ENCODE measurements at regions not wholly inside any gene's neighbourhood (a gene's known extent, or its start where the extent isn't known, plus 50 kb on each side); places are given as distances from the start of the nearest gene placed in this dataset.
"Not testable (repeated sequence)": the region's sequence is repeated elsewhere in the genome, so short reads cannot be mapped to it uniquely, and the experiment has no call there.

DNA sequence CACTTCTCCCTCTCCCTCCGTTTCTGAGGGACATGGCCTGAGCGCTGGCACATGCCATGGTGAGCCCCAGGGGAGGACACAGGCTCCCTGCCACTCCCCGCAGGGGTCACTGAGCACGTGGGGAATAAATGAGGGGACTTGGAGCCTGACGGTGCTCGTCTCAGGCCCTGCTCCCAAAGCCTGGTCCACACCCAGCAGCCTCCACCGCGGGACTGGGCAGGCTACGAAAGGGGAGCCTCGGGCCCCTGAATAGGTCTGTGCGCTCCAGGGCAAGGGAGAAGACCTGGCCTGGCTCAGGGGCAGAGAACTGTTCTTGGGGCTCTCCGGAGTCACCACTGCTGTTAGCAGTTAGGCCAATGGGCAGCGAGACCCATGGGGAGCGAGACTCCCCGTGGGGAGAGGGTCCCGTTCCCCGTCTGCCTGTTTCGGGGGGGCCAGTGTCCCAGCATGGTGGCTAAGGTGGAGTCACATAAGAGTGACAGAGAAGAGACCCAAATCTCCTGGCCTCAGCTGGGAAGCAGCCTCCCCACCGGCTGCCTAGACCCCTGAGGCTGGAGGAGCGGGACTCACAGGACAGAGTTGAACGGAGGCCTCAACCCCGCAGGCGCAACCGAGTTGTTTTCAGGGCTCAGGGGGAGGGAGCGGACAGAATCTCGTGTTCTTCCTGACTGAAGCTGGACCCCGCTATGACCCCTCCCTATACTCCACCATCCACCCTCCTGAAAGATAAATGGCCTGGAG is 329.8 kb upstream of the SFSWAP start:
- no peak for DNase-seq

DNA sequence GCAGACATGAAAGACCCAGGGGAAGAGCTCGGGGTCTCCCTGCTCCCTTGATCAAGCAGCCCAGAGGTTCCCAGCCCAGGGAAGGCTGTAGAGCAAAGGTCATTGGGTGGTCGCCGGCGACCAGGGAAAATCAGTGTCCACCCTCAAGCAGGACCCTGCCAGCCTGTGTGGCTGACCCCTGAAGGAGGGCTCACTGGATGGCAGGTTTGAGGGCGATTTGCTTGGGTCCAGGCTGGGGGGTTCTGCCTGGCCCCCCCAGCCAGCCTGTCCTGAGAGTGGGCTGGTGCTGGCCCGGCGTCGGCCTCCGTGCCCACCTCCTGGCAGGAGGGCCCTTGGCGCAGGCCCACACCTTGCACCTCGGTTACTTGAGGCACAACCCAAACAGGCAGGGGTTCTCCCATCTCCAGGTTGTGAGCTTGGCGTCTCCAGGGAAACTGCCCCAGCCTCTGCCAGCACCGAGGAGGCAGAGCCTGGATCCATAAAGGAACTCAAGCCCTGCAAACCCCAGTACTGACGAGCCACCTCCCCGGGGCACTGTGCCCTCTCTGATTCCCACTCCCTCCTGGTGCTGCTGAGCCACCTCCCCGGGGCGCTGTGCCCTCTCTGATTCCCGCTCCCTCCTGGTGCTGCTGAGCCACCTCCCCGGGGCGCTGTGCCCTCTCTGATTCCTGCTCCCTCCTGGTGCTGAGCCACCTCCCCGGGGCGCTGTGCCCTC is 329.0 kb upstream of the SFSWAP start:
- DNase-seq = no peak

DNA sequence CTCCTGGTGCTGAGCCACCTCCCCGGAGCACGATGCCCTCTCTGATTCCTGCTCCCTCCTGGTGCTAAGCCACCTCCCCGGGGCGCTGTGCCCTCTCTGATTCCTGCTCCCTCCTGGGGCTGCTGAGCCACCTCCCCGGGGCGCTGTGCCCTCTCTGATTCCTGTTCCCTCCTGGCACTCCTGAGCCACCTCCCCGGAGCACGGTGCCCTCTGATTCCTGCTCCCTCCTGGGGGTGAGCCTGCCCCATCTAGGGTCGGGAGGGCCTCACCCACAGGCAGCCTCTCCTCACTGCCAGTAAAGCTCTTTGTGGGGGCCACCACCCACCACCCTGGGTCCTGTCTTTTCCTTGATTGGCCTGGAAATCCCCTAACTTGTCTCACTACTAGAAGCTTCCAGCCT is 327.6 kb upstream of the SFSWAP start:
- DNase-seq = no peak

DNA sequence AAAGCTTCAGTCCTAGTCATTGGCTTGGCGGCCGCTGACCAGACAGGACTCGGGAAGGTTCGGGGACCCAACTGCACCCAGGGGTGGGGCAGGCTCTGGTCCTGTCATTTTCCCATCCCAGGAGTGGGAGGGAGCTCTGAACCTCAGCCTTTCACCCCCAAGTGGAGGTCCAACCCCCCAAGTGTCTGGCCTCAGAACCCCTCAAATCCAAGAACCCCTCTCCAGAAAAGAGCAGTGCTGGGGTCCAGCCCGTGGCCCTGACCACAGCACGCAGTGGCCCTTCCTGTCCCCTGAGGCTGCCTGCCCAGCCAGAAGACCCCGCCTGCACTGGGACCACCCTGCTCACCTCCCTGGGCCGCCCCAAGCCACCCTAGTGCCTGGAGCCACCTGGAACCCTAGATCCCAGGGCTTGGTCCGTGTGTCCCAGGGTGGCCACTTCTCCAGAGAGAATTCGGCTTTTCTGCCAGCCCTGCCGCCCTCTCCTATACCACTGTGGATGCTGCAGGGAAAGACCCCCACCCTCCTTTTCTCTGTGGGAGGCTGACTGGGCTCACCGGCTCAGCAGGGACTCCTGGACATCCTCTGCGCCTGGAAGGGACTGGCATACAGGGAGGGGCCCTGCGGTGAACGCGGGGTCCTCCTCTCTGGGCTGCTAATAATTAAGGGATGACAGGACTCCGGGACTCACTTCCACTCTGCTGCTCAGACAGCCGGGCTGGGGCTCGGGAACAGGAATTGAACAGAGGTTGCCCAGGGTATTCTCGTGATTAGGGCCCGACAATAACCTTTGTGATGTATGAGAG is 326.9 kb upstream of the SFSWAP start:
- no peak for DNase-seq

DNA sequence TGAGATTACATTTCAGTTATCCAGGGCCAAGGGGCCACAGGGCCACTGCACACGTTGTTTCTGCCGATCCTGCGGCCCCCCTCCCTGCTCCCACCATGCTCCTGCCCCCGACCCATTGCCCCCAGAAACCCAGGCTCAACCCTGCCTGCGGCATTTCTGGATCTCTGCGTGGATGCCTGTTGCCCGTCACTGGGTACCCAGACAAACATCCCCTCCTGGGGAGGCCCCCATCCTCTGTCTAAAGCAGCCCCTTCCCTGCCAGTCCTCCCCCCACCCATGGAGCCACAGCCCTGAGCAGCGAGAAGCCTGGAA is 326.4 kb upstream of the SFSWAP start:
- no peak for DNase-seq

- DNase-seq = no peak
These were observed 325.4 kb upstream of the SFSWAP start for GRCh38 chr12:131385313-131386166.

DNA sequence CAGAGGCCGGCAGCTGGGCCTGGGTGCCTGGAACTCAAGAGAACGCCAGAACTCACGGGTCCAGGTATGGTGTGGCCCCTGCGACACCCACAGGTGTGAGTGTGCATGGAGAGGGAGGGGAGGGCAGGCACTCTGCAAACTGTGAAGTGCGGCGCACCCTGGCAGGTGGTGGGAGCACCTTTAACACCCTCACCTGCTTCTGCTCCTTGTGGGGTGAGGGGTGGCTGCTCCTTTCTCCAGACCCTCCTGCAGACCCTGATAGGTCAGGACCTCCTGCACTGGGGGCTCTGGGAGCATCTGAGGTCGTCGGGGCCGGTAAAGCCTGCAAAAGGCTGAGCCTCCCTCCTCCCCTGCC is 324.7 kb upstream of the SFSWAP start:
- no peak for DNase-seq

- DNase-seq = no peak
These were observed 324.1 kb upstream of the SFSWAP start for GRCh38 chr12:131386781-131387180.

- DNase-seq = no peak
These were observed 323.4 kb upstream of the SFSWAP start for GRCh38 chr12:131387281-131388163.

DNA sequence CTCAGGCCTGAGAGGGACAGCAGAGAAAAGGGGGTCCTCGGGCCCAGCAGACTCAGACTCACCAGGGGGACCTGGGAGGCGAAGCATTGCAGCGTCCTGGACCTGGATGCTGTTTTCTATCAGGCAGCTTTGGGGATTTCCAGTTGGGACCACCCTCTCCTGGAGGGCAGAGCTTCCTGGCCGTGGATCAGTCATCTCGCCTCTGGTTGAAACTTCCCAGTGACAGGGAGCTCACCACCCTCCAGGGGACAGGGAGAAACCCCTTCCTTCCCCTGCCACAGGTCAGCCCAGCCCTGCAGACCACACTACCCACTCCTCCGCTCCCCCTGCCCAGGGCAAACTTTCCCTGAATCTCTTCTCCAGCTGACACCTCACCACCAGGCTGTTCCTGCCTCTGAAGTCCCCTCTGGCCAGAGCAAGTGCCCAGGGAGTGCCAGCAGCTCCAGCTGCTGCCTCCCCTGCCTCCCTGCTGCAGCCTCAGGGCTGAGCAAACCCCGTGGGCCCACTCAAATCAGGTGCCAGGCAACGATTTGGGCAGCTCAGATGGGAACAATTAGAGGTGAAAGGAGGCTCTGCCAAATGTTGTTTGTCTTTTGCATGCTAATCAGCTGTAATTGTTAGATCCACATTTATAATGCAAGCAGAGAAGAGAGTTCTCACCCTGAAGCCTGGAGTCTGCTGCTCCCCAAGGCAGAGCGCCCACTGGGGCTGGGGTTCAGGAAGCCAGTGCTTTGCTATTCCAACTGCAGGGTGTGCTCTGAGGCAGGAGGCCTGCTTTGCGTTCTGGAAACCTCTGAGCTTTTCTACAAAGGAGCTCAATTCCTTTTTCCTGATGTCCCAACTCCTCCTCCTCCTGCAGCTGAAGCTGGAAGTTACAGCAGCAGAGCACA is 322.5 kb upstream of the SFSWAP start:
- DNase-seq = not testable (repeated sequence)

GRCh38 chr12:131389054-131390013 is 321.6 kb upstream of the SFSWAP start:
- DNase-seq = no peak

DNA sequence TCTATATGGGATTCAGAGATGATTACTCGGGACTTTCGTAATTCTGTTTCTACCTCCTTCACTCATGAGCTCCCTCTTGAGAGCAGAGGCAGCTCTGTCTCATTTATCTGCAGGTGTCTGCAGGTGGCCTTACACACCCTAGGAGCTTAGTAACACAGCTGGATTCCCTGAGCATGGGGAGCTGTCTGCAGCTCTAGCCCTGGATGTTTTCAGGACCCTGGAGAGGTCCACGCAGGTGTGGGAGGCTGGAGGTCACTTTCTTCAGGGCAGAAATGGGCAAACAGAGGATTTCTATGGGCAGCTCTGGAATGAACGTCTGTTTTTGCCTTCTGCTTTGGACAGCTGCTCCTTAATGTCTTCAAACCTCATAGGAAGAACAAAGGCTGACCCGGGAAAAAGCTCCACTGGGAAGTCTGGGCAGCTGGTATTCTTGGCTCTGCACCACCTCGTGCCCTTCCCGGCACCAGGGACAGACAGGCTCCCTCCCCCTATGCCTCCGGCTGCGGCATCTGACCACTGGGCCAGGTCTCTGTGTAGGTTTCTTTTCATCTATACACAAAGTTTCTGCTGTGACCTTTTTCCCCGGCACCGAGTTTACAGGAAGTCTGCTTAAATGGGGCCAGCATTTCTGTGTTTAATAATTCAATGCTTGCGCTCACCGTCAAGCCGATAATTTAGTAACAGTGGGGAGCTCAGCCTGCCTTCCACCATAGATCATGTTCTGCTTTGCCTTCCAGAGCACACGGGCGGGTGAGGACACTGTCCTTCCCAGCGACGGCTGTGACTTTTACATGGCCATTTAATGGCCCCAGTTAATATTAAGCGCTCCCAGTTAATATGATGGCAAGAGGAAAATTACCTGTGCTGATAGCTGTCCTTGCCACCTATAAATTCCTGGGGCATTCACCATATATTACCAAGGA is 320.2 kb upstream of the SFSWAP start:
- DNase-seq = no peak

DNA sequence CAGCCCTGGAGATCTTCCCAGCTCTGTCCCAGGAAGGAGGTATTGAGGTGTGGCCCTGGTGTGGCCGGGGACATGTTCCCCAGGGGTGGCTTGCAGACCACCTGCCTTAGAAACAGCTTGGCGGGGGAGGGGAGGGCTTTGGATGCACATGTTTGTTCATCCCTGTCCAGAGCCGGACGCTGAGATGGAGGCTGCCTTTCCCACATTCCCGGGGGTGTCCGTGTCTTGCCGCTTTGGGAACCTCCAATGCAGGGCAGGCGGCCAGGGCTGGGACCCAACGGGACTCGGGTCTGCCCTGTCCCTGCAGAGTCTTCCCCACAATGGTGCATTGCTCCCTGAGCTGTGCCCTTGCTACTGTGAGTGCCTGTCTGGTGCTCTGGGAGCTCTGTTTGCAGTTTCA is 319.5 kb upstream of the SFSWAP start:
- no peak for DNase-seq

DNA sequence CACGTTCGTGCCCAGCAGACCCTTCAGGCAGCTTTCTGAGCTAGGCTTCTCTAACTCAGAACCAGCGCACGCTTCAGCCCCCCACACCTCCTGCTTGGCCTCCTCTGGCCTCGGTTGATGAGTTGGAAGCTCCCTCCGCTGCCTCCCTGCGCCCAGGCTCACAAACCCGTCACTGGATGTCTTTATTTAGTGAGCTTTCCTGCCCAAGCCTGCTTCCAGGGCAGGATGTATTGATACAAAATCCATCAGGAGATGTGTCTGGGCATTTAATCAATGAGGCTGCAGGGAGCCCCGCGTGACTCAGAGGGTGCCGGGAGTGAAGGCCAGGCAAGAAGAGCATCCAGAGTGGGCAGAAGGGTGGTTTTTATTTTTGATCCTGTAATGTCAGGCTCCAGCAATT is 316.1 kb upstream of the SFSWAP start:
- not testable (repeated sequence) for DNase-seq

GRCh38 chr12:131395209-131395684 is 315.6 kb upstream of the SFSWAP start:
- not testable (repeated sequence) for DNase-seq

- no peak for DNase-seq
These were observed 314.8 kb upstream of the SFSWAP start for GRCh38 chr12:131395971-131396573.

GRCh38 chr12:131397493-131398181 is 313.3 kb upstream of the SFSWAP start:
- no peak for DNase-seq

All from left hindlimb (tissue), 1 donor.